ENCODE measurements at regions not wholly inside any gene's neighbourhood (a gene's known extent, or its start where the extent isn't known, plus 50 kb on each side); places are given as distances from the start of the nearest gene placed in this dataset.
"Not testable (repeated sequence)": the region's sequence is repeated elsewhere in the genome, so short reads cannot be mapped to it uniquely, and the experiment has no call there.

- not testable (repeated sequence) for DNase-seq
Observed at GRCh38 chr10:29363930-29364329, 75.1 kb downstream of the LYZL1 start.

GRCh38 chr10:29366206-29366605 is 77.3 kb downstream of the LYZL1 start:
- DNase-seq = not testable (repeated sequence)

GRCh38 chr10:29369419-29369818 is 80.5 kb downstream of the LYZL1 start:
- no peak for DNase-seq

GRCh38 chr10:29370097-29371092 is 81.5 kb downstream of the LYZL1 start:
- peak; percentile 39 for DNase-seq

DNA sequence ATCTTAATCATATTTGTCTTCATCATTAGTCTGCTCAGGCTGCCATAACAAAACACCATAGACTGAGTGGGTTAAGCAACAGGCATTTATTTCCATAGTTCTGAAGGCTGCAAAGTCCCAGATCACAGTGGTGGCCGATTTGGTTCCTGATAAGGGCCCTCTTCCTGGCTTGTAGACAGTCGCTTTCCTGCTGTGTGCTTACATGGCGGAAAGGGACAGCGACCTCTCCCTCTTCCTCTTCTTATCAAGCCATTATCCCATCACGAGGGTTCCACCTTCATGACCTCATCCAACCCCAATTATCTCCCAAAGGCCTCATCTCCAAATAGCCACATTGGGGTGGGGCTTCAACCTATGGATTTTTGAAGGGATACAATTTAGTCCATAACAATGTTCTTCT is 84.0 kb downstream of the LYZL1 start:
- DNase-seq = no peak

DNA sequence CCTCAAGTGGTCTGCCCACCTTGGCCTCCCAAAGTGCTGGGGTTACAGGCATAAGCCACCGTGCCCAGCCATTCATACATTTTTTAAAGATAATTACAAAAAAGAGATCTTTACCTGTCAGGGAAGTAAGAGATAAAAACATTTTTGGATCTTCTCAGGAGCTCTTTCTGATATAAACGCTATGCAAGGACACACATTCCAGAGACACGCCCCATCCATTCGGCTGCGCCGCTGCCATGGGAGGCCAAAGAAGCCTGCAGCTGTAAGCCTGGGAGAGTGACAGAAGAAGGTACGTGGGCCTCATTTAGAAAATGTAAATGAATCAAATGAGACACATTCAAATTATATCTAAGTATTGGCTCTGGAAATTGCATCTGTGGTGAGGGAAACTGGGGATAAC is 85.3 kb downstream of the LYZL1 start:
- no peak for DNase-seq

GRCh38 chr10:29375888-29376287 is 87.0 kb downstream of the LYZL1 start:
- DNase-seq = no peak

DNA sequence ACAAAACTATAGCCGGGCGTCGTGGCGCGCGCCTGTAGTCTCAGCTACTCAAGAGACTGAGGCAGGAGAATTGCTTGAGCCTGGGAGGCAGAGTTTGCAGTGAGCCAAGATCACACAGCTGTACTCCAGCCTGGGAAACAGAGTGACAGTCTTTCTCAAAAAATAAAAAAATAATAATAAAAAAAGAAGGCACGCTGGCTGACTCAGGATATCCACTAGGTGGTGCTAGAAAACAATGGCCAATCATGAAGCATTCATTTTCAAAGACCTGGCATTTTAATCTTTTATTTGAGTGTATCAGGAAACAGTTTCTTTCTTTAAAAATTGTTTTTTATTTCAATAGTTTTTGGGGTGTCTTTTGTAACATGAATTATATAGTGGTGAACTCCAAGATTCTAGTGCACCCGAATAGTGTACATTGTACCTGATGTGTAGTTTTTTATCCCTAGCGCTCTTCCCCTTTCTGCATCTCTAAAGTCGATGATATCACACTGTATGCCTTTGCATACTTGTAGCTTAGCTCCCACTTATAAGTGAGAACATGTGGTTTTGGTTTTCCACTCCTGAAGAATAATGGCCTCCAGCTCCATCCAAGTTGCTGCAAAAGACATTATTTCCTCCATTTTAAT is 88.6 kb downstream of the LYZL1 start:
- DNase-seq = peak; percentile 17

- no peak for DNase-seq
Observed at GRCh38 chr10:29378106-29378505, 89.2 kb downstream of the LYZL1 start.

GRCh38 chr10:29379208-29379607 is 90.3 kb downstream of the LYZL1 start:
- DNase-seq = no peak

GRCh38 chr10:29379777-29380598 is 91.1 kb downstream of the LYZL1 start:
- DNase-seq = not testable (repeated sequence)

- DNase-seq = peak; percentile 65
Observed at GRCh38 chr10:29380599-29381511, 92.0 kb downstream of the LYZL1 start.

DNA sequence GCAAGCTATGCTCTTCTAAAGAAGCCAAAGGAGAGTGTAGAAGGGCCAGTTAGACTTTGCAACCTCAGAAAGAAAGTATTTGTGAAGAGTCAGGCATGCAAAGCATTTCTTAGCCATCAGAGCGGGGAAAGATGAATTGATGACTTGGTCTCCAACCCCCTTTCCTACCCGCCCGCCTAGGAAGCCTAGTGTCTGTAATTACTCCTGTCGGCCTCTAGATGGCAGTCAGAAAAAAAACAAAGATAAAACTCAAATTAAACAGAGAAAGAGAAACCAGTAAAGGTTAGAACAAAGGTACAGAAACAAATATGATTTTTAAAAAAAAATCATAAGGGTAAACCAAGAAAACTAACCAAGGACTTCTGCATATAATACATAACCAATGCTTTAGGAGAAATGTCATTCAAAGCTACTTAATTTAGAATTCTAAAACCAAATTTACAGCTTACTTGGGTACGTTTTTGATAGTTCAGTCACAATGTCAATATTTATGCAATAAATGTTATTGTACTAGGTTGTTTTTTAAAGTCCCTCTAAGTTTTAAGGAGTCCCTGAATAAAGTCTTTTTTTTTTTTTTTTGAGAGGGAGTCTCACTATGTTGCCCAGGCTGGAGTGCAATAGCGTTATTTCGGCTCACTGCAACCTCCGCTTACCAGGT is 97.6 kb downstream of the LYZL1 start:
- DNase-seq = peak; percentile 42

DNA sequence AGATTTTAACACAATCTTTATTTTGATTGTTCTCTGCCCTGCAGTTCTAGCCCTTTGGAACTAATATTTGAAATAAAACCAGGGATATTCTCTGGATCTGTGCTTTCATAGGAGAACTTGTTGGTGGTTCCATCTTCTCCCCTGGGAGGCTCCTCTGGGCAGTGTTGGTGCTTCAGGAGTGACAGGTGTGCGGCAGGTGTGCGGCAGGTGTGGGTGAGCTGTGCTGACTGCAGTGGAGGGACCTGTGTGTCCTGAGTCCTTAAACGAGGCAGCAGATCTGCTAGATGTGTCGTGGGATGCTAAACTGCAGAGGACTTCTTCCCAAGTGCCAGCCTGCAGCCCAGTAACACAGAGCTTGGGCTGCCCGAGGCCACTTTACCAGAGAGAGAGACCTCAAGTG is 98.4 kb downstream of the LYZL1 start:
- DNase-seq = peak; percentile 41

GRCh38 chr10:29388112-29388511 is 99.2 kb downstream of the LYZL1 start:
- not testable (repeated sequence) for DNase-seq

GRCh38 chr10:29389493-29389892 is 100.6 kb downstream of the LYZL1 start:
- no peak for DNase-seq

- DNase-seq = no peak
Observed at GRCh38 chr10:29389935-29390334, 101.1 kb downstream of the LYZL1 start.

DNA sequence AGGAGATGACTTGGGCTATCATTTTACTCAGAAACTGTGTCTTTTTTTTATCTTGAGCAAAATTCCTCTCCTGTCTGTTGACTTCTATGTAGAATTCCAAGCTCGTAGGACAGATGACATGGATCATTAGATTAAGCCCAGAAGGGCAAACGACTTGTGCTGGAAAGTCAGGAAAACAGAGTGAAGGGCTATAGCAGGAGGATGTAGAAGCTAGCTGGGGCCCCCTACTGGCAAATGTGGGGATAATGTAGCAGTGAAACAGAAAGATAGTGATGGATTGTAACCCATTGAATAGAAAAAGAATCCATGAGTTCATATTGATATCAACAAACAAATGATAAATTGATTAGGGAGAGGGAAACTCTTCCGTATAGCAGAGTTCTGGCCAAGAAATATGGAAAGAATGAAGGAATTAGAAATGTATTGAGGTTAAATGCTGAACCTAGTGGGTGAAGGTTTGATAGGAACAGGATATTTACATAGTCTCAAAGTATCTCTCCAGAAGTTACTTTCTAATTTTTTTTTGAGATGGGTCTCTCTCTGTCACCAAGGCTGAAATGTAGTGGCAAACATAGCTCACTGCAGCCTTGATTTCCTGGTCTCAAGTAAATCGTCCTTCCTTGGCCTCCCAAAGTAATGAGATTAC is 103.6 kb downstream of the LYZL1 start:
- peak; percentile 43 for DNase-seq

GRCh38 chr10:29394321-29394932 is 105.6 kb downstream of the LYZL1 start:
- no peak for DNase-seq

- DNase-seq = no peak
Observed at GRCh38 chr10:29395409-29395808, 106.5 kb downstream of the LYZL1 start.

DNA sequence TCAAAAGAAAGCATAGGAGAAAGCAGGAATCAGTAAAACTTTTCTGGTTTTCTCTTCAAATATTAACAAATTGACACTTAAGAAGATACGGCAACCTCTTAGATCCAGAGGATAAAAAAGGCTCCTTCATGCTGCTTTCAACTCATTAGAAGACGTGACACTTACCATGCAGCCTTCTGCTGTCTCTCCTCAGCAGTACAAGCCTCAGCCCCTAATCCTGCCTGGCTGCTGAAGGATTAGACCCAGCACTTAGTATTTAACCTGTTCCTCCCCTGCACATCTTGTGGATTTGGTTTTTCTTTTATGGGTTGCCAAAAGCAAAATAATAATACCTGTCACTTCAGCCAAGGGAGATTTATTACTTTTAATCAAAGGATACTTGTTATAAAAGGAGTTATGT is 108.4 kb downstream of the LYZL1 start:
- DNase-seq = no peak
